ENCODE measurements at regions not wholly inside any gene's neighbourhood (a gene's known extent, or its start where the extent isn't known, plus 50 kb on each side); places are given as distances from the start of the nearest gene placed in this dataset.

DNA sequence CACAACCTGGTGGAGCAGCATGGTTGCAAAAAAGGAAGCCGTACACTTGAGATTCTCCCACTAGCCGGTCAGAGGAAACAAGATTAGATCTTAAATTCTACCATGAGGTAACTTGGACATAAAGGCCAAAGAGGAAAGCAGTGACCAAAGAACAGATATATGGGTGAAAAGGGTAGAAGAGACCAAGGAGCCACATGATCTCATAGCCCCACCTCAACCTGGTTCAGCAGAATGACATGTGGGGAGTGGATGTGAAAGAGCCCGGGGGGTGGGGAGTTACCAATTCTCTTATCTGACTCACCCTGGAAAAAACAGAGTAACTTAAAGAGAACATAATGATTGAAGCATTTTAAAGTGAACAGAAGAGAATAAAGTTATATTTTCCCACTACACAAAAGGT lies 683.0 kb downstream of the DSC3 start:
- H2BK5ac ChIP-seq (ENCODE audit: insufficient read length, low read length) = no peak overlapping the region
- DNase-seq = no peak
- H3K79me1 ChIP-seq (ENCODE audit: insufficient read depth, low read depth, low read length, poor library complexity, severe bottlenecking) = no peaks in the 10 kb centered on the region
- H3K4me1 ChIP-seq (ENCODE audit: insufficient read depth, low read length) = no peaks in the 10 kb centered on the region
- no peak overlapping the region for H3K14ac ChIP-seq (ENCODE audit: insufficient read depth, low read length)
- WGBS (ENCODE audit: extremely low coverage, insufficient read length, low lambda C conversion rate) = no CpG with 5 or more reads among the region's 3 CpGs
- no peak overlapping the region for H3K9ac ChIP-seq (ENCODE audit: extremely low read depth, insufficient read length, low read length)
- H2BK120ac ChIP-seq (ENCODE audit: low read depth, low read length, poor library complexity, severe bottlenecking) = no peak overlapping the region
- H3K9me3 ChIP-seq (ENCODE audit: control insufficient read depth, low read depth, low read length) = no peaks in the 10 kb centered on the region
- H2BK12ac ChIP-seq (ENCODE audit: insufficient read length, low read depth, low read length) = no peak overlapping the region
- no peak overlapping the region for H3K27ac ChIP-seq (ENCODE audit: insufficient read length, low read depth, low read length)
- no peak overlapping the region for H3K4ac ChIP-seq (ENCODE audit: low read depth, low read length)
- Mint-ChIP-seq H3K9me3 (no peaks in the 10 kb centered on the region), H3K27me3 (ENCODE audit: low read depth) (no peaks in the 10 kb centered on the region), H3K27ac (no peak overlapping the region), H3K4me1 (0 out of 4 replicates have a peak, but pooled peaks cover 0 to 3% of the 10 kb centered on the region in 2 experiments), H3K4me3 (no peak overlapping the region), H3K36me3 (ENCODE audit: insufficient read depth in 1 of 3, low read depth in 3 of 3) (no peaks in the 10 kb centered on the region)
- no peak overlapping the region for H2BK15ac ChIP-seq (ENCODE audit: low read depth, low read length)
- no peak overlapping the region for H3K56ac ChIP-seq (ENCODE audit: insufficient read length, low read depth, low read length)
- H4K20me1 ChIP-seq (ENCODE audit: control insufficient read depth, insufficient read depth, insufficient read length) = no peaks in the 10 kb centered on the region
- TF ChIP-seq, protein P1, sequence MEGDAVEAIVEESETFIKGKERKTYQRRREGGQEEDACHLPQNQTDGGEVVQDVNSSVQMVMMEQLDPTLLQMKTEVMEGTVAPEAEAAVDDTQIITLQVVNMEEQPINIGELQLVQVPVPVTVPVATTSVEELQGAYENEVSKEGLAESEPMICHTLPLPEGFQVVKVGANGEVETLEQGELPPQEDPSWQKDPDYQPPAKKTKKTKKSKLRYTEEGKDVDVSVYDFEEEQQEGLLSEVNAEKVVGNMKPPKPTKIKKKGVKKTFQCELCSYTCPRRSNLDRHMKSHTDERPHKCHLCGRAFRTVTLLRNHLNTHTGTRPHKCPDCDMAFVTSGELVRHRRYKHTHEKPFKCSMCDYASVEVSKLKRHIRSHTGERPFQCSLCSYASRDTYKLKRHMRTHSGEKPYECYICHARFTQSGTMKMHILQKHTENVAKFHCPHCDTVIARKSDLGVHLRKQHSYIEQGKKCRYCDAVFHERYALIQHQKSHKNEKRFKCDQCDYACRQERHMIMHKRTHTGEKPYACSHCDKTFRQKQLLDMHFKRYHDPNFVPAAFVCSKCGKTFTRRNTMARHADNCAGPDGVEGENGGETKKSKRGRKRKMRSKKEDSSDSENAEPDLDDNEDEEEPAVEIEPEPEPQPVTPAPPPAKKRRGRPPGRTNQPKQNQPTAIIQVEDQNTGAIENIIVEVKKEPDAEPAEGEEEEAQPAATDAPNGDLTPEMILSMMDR (conservative IDR thresholded peaks at IDR 0.05) = no peak
- H4K5ac ChIP-seq (ENCODE audit: insufficient read length, low read depth, low read length) = no peak overlapping the region
- no peaks in the 10 kb centered on the region for H3K79me2 ChIP-seq (ENCODE audit: insufficient read depth, low read length)
- H2AK5ac ChIP-seq (ENCODE audit: insufficient read length, low read length) = no peak overlapping the region
- no peak overlapping the region for H2AFZ ChIP-seq (ENCODE audit: low read length)
- H3K27me3 ChIP-seq (ENCODE audit: insufficient read depth, low read length) = no peaks in the 10 kb centered on the region
- no peak overlapping the region for H4K91ac ChIP-seq (ENCODE audit: insufficient read length, low read depth, low read length)
- no peak overlapping the region for H4K8ac ChIP-seq (replicated peaks; ENCODE audit: insufficient read length, low read depth, low read length)
- no peak overlapping the region for H3K23ac ChIP-seq (ENCODE audit: insufficient read length, low read depth, low read length)
- H3K18ac ChIP-seq (ENCODE audit: insufficient read length, low read depth, low read length) = no peak overlapping the region
- H3T11ph ChIP-seq (ENCODE audit: low read length) = no peak overlapping the region
- H2BK20ac ChIP-seq (ENCODE audit: low read depth, low read length, poor library complexity, severe bottlenecking) = no peak overlapping the region
- no peak overlapping the region for H3K4me2 ChIP-seq (ENCODE audit: insufficient read depth, insufficient read length, low read length)
- no peaks in the 10 kb centered on the region for H3K23me2 ChIP-seq (ENCODE audit: insufficient read length, low read depth, low read length, poor library complexity, severe bottlenecking)
